Heart right ventricle (tissue), 16 donors: ENCODE measurements at regions not wholly inside any gene's neighbourhood (a gene's known extent, or its start where the extent isn't known, plus 50 kb on each side); places are given as distances from the start of the nearest gene placed in this dataset.

Source experiments
- ATAC-seq, 8 donors: fragments of 200-7000 bp; cut with Tn5 transposase; one replicate each; pipeline ENCODE4 v1.9.1; 2020; ENCODE audit warnings: mild to moderate bottlenecking in 8 of 8, moderate library complexity in 8 of 8, moderate number of reproducible peaks in 1 of 8
- DNase-seq, 2 donors: peaks; one replicate each; pipeline ENCODE4 v3.0.0-alpha.2; 2020
- H3K27ac ChIP-seq, 10 donors: fragments of 200-600 bp; sonication (generic) in 2 of 10; one replicate each; pipeline versions ENCODE4 v1.5.0 to v1.8.0; 2020 to 2022; ENCODE audit warnings: mild to moderate bottlenecking in 3 of 10
- H3K27me3 ChIP-seq, 7 donors: fragments of 200-600 bp; one replicate each; pipeline ENCODE4 v1.8.0; 2021 to 2022; ENCODE audit warnings: mild to moderate bottlenecking in 2 of 7
- H3K36me3 ChIP-seq, 9 donors: fragments of 200-600 bp; sonication (generic) in 1 of 9; one replicate each; pipeline versions ENCODE4 v1.5.0 to v1.8.0; 2020 to 2022; ENCODE audit warnings: mild to moderate bottlenecking in 2 of 9
- H3K4me1 ChIP-seq, 9 donors: fragments of 200-600 bp; sonication (generic) in 1 of 9; one replicate each; pipeline versions ENCODE4 v1.5.0 to v1.8.0; 2020 to 2022; ENCODE audit warnings: mild to moderate bottlenecking in 4 of 9
- H3K4me3 ChIP-seq, 10 donors: fragments of 200-600 bp; sonication (generic) in 2 of 10; one replicate each; pipeline versions ENCODE4 v1.5.0 to v1.8.0; 2020 to 2022; ENCODE audit warnings: mild to moderate bottlenecking in 7 of 10, moderate library complexity in 2 of 10
- H3K9me3 ChIP-seq, 11 donors: fragments of 200-600 bp in 10 of 11; sonication (generic) in 2 of 11; one replicate each; pipeline versions ENCODE4 v1.5.0 to v1.8.0; 2013 to 2022; ENCODE audit warnings: mild to moderate bottlenecking in 2 of 11, control low read depth in 1 of 11, moderate library complexity in 1 of 11
- CTCF ChIP-seq, 9 donors: fragments of 200-600 bp; sonication (generic) in 2 of 9; IDR thresholded peaks; one replicate each; pipeline versions ENCODE4 v1.5.0 to v1.8.0; 2021 to 2022; ENCODE audit warnings: antibody characterized with exemption in 9 of 9, mild to moderate bottlenecking in 5 of 9, moderate library complexity in 1 of 9
- WGBS, 2 donors: extraction: QIAGEN DNeasy Blood & Tissue Kit; methylation state at CpG; one replicate each; pipeline ENCODE4 v1.1.7; 2013; ENCODE audit warnings: inconsistent platforms in 1 of 2; 5-methylcytosine and 5-hydroxymethylcytosine counted together
- intact Hi-C, 10 donors: fragments of 100-400 bp; cut with DNase I; formaldehyde crosslinking; loops; one replicate each; pipeline versions ENCODE4 v1.11.1 to v1.14.2; 2022
- donor health status: Arrhythmogenic right ventricular cardiomyopathy.
- donor health status: ischemic (EF 13 %, LVEDD 7.1; RV severe dilation, severe dysfunction).
- donor health status: healthy with polysubstance abuse.
- donor health status: DM: no; HTN: yes; CAD: no.
- donor health status: DM: no; HTN: no; CAD: no.
- donor health status: ischemic (EF 25% LVEDD 6.9; RV normal size, moderate dysfunction).
- donor health status: ischemic (EF 25% LVEDD 5.7; RV mildly dilated, moderate dysfunction).
- donor health status: healthy.
- donor health status: DM: yes; HTN: yes; CAD: no.
- donor health status: Ischemic cardiomyopathy.
- donor health status: ischemic (EF 35%, LVEDD 5.7; RV mildly dilated, moderate dysfunction).
- donor health status: nonischemic (EF 11% LVEDD 7.7; RV severe dilation, severe dysfunction).
- donor health status: DM: yes; HTN: yes; CAD: no.
- donor health status: PGD.
- donor health status: ischemic (EF 29% LVEDD 5.4; RV normal size, mild dysfunction).
- donor health status: nonischemic (EF 23%, LVEDD 6.1; RV moderate dilation, normal function).

GRCh38 chr3:143209715-143210059 lies 90.1 kb downstream of the CHST2 start:
- 56 to 72% methylated on average over 4 of the region's 4 CpGs for WGBS, 2 donors
- no peak for TF ChIP-seq CTCF (IDR thresholded peaks at IDR 0.05)
- Histone ChIP-seq H3K27me3 (no peaks in the 10 kb centered on the region), H3K4me1 (no peaks in the 10 kb centered on the region), H3K27ac (no peak overlapping the region), H3K4me3 (no peak overlapping the region), H3K9me3 (peaks cover 0 to 10% (median 0%) of the 10 kb centered on the region in 11 donors), H3K36me3 (no peaks in the 10 kb centered on the region)
- ATAC-seq (no peak), DNase-seq (no peak)
- intact Hi-C loops, result no loop called here

- no peak for ATAC-seq
- no peak for DNase-seq
Observed at GRCh38 chr3:143210141-143210540, 90.6 kb downstream of the CHST2 start.

GRCh38 chr3:143215059-143215458 lies 95.5 kb downstream of the CHST2 start:
- H3K4me3 ChIP-seq, result no peak overlapping the region
- DNase-seq (no peak), ATAC-seq (no peak)
- no peaks in the 10 kb centered on the region for H3K9me3 ChIP-seq
- H3K4me1 ChIP-seq, result peaks cover 0 to 13% (median 0%) of the 10 kb centered on the region in 9 donors
- H3K27me3 ChIP-seq, result no peaks in the 10 kb centered on the region
- 76 to 85% methylated on average over 4 of the region's 4 CpGs for WGBS, 2 donors
- TF ChIP-seq CTCF (IDR thresholded peaks at IDR 0.05), result no peak
- H3K27ac ChIP-seq, result no peak overlapping the region
- H3K36me3 ChIP-seq, result no peaks in the 10 kb centered on the region
- intact Hi-C loops, result no loop called here

More at GRCh38 chr3:143210141-143210540, 90.6 kb downstream of the CHST2 start:
- TF ChIP-seq CTCF (IDR thresholded peaks at IDR 0.05), result no peak
- WGBS, 2 donors, result 57 to 59% methylated on average over 2 of the region's 2 CpGs
- Histone ChIP-seq H3K36me3 (no peaks in the 10 kb centered on the region), H3K9me3 (peaks cover 0 to 8% (median 0%) of the 10 kb centered on the region in 11 donors), H3K4me1 (no peaks in the 10 kb centered on the region), H3K27ac (no peak overlapping the region), H3K4me3 (no peak overlapping the region), H3K27me3 (no peaks in the 10 kb centered on the region)
- intact Hi-C loops, result no loop called here
